ENCODE measurements at regions not wholly inside any gene's neighbourhood (a gene's known extent, or its start where the extent isn't known, plus 50 kb on each side); places are given as distances from the start of the nearest gene placed in this dataset.

GRCh38 chr5:88116396-88116795 lies 152.2 kb downstream of the TMEM161B start:
- H3K4me3 ChIP-seq (ENCODE audit: low read depth, low read length): no peak overlapping the region
- TF ChIP-seq, protein P1, sequence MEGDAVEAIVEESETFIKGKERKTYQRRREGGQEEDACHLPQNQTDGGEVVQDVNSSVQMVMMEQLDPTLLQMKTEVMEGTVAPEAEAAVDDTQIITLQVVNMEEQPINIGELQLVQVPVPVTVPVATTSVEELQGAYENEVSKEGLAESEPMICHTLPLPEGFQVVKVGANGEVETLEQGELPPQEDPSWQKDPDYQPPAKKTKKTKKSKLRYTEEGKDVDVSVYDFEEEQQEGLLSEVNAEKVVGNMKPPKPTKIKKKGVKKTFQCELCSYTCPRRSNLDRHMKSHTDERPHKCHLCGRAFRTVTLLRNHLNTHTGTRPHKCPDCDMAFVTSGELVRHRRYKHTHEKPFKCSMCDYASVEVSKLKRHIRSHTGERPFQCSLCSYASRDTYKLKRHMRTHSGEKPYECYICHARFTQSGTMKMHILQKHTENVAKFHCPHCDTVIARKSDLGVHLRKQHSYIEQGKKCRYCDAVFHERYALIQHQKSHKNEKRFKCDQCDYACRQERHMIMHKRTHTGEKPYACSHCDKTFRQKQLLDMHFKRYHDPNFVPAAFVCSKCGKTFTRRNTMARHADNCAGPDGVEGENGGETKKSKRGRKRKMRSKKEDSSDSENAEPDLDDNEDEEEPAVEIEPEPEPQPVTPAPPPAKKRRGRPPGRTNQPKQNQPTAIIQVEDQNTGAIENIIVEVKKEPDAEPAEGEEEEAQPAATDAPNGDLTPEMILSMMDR (IDR thresholded peaks at IDR 0.05; ENCODE audit: low read depth, low read length): no peak
- TF ChIP-seq MYC (IDR thresholded peaks at IDR 0.05; ENCODE audit: low read depth, low read length) (no peak), POLR2A (IDR thresholded peaks at IDR 0.05; ENCODE audit: extremely low read depth, insufficient read length) (no peak)
- TF ChIP-seq, protein P2, sequence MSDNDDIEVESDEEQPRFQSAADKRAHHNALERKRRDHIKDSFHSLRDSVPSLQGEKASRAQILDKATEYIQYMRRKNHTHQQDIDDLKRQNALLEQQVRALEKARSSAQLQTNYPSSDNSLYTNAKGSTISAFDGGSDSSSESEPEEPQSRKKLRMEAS (IDR thresholded peaks at IDR 0.05; ENCODE audit: low read depth, low read length): no peak
- no peak for DNase-seq (ENCODE audit: low read depth)

GRCh38 chr5:88115211-88115610 lies 153.4 kb downstream of the TMEM161B start:
- H3K4me3 ChIP-seq (ENCODE audit: low read depth, low read length): no peak overlapping the region
- no peak for TF ChIP-seq POLR2A (IDR thresholded peaks at IDR 0.05; ENCODE audit: extremely low read depth, insufficient read length)
- TF ChIP-seq MYC (IDR thresholded peaks at IDR 0.05; ENCODE audit: low read depth, low read length): no peak
- TF ChIP-seq, protein P1 (IDR thresholded peaks at IDR 0.05; ENCODE audit: low read depth, low read length): no peak
- TF ChIP-seq, protein P2 (IDR thresholded peaks at IDR 0.05; ENCODE audit: low read depth, low read length): no peak
- no peak for DNase-seq (ENCODE audit: low read depth)

DNA sequence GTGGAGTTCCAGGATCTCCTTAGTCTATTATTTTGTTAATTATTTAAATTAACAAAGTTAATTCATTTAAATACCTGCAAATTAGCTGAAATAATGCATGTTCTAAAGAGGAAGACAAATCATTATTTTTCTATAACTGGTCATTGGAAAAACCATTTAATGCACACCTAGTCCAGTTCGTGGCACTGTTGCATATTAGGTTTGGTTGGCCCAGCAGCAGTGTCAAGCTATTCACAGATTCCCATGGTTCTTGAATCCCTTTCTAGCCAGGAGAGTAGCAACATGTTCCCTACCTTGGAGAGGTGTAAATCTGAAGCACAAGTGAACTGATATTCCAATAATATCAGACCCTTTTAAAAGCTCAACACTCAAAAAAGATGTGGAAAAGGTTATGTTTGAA lies 155.2 kb downstream of the TMEM161B start:
- no peak for DNase-seq (ENCODE audit: low read depth)
- TF ChIP-seq MYC (IDR thresholded peaks at IDR 0.05; ENCODE audit: low read depth, low read length): no peak
- TF ChIP-seq, protein P1 (IDR thresholded peaks at IDR 0.05; ENCODE audit: low read depth, low read length): no peak
- TF ChIP-seq POLR2A (IDR thresholded peaks at IDR 0.05; ENCODE audit: extremely low read depth, insufficient read length): no peak
- TF ChIP-seq, protein P2 (IDR thresholded peaks at IDR 0.05; ENCODE audit: low read depth, low read length): no peak
- H3K4me3 ChIP-seq (ENCODE audit: low read depth, low read length): no peak overlapping the region

DNA sequence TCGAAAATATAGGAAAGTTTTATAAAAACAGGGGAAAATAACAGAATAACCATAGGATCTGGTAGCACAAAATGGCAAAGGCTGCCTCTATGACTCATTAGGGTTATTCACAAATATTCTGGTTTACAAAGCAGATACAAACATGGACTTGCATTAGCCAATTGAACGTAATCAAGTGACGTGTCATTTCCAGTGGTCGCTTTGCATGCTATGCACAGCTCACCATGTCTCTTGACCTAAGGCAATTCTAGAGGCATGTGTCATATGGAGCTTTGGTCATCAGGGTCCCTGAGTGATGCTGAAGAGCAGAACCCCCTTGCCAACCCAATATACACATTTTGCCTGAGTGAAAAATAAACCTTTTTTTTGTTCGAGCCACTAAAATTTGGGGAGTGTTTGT lies 158.8 kb downstream of the TMEM161B start:
- DNase-seq (ENCODE audit: low read depth): no peak
- H3K4me3 ChIP-seq (ENCODE audit: low read depth, low read length): no peak overlapping the region
- no peak for TF ChIP-seq MYC (IDR thresholded peaks at IDR 0.05; ENCODE audit: low read depth, low read length)
- TF ChIP-seq, protein P2 (IDR thresholded peaks at IDR 0.05; ENCODE audit: low read depth, low read length): no peak
- TF ChIP-seq, protein P1 (IDR thresholded peaks at IDR 0.05; ENCODE audit: low read depth, low read length): no peak
- no peak for TF ChIP-seq POLR2A (IDR thresholded peaks at IDR 0.05; ENCODE audit: extremely low read depth, insufficient read length)

DNA sequence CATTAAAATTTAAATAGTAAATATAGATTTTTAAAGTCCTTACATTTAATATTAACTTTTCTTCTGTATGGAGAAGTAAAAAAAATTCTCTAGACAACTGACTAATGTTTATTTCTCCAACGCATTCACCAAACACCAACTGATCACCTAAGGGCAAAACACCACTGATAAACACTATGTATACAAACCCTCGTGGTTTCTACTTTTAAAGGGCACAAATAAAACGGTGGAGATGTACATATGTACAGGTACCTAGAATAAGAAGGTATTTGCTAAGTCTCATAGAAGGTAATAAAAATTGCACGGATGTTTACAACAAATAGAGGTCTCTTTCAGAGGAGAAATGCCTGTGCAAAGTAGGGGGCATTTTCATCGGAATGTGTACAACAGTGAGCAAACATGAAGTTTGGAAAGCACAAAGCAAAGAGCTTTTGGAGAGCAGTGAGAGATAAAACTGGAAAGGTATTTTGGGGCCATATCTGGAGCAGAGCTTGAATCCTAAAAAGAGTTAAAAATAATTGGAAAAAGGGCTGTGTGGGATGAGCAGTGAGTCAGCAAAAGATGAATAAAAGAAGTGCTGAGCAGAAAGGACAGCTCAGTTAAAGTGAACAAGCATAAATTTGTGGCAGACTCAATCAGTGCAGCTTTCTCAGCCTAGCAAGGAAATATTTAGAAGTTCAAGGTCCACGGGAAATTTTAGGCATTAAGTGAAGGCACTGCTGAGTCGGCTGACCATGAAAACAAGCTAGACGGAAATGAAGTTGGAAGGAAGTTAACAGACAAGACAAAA lies 160.0 kb downstream of the TMEM161B start:
- no peak overlapping the region for H3K4me3 ChIP-seq (ENCODE audit: low read depth, low read length)
- TF ChIP-seq, protein P1 (IDR thresholded peaks at IDR 0.05; ENCODE audit: low read depth, low read length): no peak
- TF ChIP-seq POLR2A (IDR thresholded peaks at IDR 0.05; ENCODE audit: extremely low read depth, insufficient read length): no peak
- TF ChIP-seq, protein P2 (IDR thresholded peaks at IDR 0.05; ENCODE audit: low read depth, low read length): no peak
- no peak for TF ChIP-seq MYC (IDR thresholded peaks at IDR 0.05; ENCODE audit: low read depth, low read length)
- DNase-seq (ENCODE audit: low read depth): no peak
